Left hindlimb (tissue), 1 donor: ENCODE measurements at regions not wholly inside any gene's neighbourhood (a gene's known extent, or its start where the extent isn't known, plus 50 kb on each side); places are given as distances from the start of the nearest gene placed in this dataset.
"Not testable (repeated sequence)": the region's sequence is repeated elsewhere in the genome, so short reads cannot be mapped to it uniquely, and the experiment has no call there.

Source experiments
- DNase-seq: peaks from one replicate; pipeline ENCODE4 v3.0.0-alpha.2; 2018

- DNase-seq: no peak
Observed at GRCh38 chr5:113652161-113652560, 138.7 kb downstream of the YTHDC2 start.

- no peak for DNase-seq
Observed at GRCh38 chr5:113654828-113655227, 141.3 kb downstream of the YTHDC2 start.

- DNase-seq: no peak
Observed at GRCh38 chr5:113660206-113660605, 146.7 kb downstream of the YTHDC2 start.

- no peak for DNase-seq
Observed at GRCh38 chr5:113660706-113661250, 147.3 kb downstream of the YTHDC2 start.

- DNase-seq: no peak
Observed at GRCh38 chr5:113663879-113664541, 150.5 kb downstream of the YTHDC2 start.

- DNase-seq: no peak
Observed at GRCh38 chr5:113673041-113673440, 159.5 kb downstream of the YTHDC2 start.

GRCh38 chr5:113675166-113675565 lies 161.7 kb downstream of the YTHDC2 start:
- DNase-seq: no peak

- no peak for DNase-seq
Observed at GRCh38 chr5:113678202-113678601, 164.7 kb downstream of the YTHDC2 start.

GRCh38 chr5:113678924-113679575 lies 165.6 kb downstream of the YTHDC2 start:
- no peak for DNase-seq

GRCh38 chr5:113680534-113680933 lies 167.0 kb downstream of the YTHDC2 start:
- DNase-seq: no peak

GRCh38 chr5:113682497-113683136 lies 169.1 kb downstream of the YTHDC2 start:
- DNase-seq: no peak

GRCh38 chr5:113683211-113683610 lies 169.7 kb downstream of the YTHDC2 start:
- no peak for DNase-seq

- no peak for DNase-seq
Observed at GRCh38 chr5:113686599-113686998, 173.1 kb downstream of the YTHDC2 start.

GRCh38 chr5:113689647-113690046 lies 176.2 kb downstream of the YTHDC2 start:
- no peak for DNase-seq

GRCh38 chr5:113692466-113692865 lies 179.0 kb downstream of the YTHDC2 start:
- no peak for DNase-seq

- DNase-seq: peak; percentile 43
Observed at GRCh38 chr5:113692891-113693457, 179.5 kb downstream of the YTHDC2 start.

GRCh38 chr5:113693701-113694100 lies 180.2 kb downstream of the YTHDC2 start:
- no peak for DNase-seq

- no peak for DNase-seq
Observed at GRCh38 chr5:113694576-113694975, 181.1 kb downstream of the YTHDC2 start.

GRCh38 chr5:113703266-113703665 lies 189.8 kb downstream of the YTHDC2 start:
- no peak for DNase-seq

- no peak for DNase-seq
Observed at GRCh38 chr5:113705657-113706056, 192.2 kb downstream of the YTHDC2 start.

GRCh38 chr5:113713051-113713450 lies 199.6 kb downstream of the YTHDC2 start:
- DNase-seq: no peak

GRCh38 chr5:113715921-113716320 lies 202.4 kb downstream of the YTHDC2 start:
- not testable (repeated sequence) for DNase-seq

- DNase-seq: no peak
Observed at GRCh38 chr5:113719549-113719948, 206.1 kb downstream of the YTHDC2 start.

- DNase-seq: no peak
Observed at GRCh38 chr5:113721171-113721570, 207.7 kb downstream of the YTHDC2 start.
